Neuronal stem cell (in vitro differentiated cells): ENCODE measurements at regions not wholly inside any gene's neighbourhood (a gene's known extent, or its start where the extent isn't known, plus 50 kb on each side); places are given as distances from the start of the nearest gene placed in this dataset.

Experiments used
- DNase-seq: peaks from one replicate; pipeline ENCODE4 v3.0.0-alpha.2; 2013; ENCODE audit warnings: low spot score
- H2AFZ ChIP-seq: one replicate; pipeline ENCODE4 v1.6.1; 2013; ENCODE audit warnings: mild to moderate bottlenecking, low read length, inconsistent platforms
- H2AK5ac ChIP-seq: 2 replicates; pipeline ENCODE4 v1.6.1; 2013; ENCODE audit warnings: low read depth, mild to moderate bottlenecking, inconsistent platforms, low read length, moderate library complexity, mixed read lengths
- H2BK120ac ChIP-seq: 2 replicates; pipeline ENCODE4 v1.6.1; 2013; ENCODE audit warnings: low read depth, mild to moderate bottlenecking, inconsistent platforms, low read length, moderate library complexity, mixed read lengths
- H2BK12ac ChIP-seq: one replicate; pipeline ENCODE4 v1.6.1; 2013; ENCODE audit warnings: low read length, inconsistent platforms
- H2BK15ac ChIP-seq: 2 replicates; pipeline ENCODE4 v1.6.1; 2013; ENCODE audit warnings: mild to moderate bottlenecking, low read length, inconsistent platforms, mixed read lengths
- H2BK5ac ChIP-seq: one replicate; pipeline ENCODE4 v1.6.1; 2013; ENCODE audit warnings: inconsistent platforms, mild to moderate bottlenecking, low read length, moderate library complexity
- H3K14ac ChIP-seq: one replicate; pipeline ENCODE4 v1.6.1; 2013; ENCODE audit warnings: low read length, inconsistent platforms
- H3K18ac ChIP-seq: 2 replicates; pipeline ENCODE4 v1.6.1; 2013; ENCODE audit warnings: low read length, inconsistent platforms
- H3K23ac ChIP-seq: 2 replicates; pipeline ENCODE4 v1.6.1; 2013; ENCODE audit warnings: low read depth, mild to moderate bottlenecking, mixed read lengths, low read length, inconsistent platforms; ENCODE audit not compliant: poor library complexity
- H3K27ac ChIP-seq: replicated peaks from 3 replicates; pipeline ENCODE4 v1.5.1; 2013; ENCODE audit warnings: low read length, inconsistent platforms
- H3K27me3 ChIP-seq, 3 experiments: 2 replicates each; pipeline ENCODE4 v1.6.1; 2013; ENCODE audit warnings: low read length in 3 of 3, mild to moderate bottlenecking in 2 of 3, inconsistent platforms in 1 of 3, low read depth in 1 of 3, mixed read lengths in 1 of 3, moderate library complexity in 1 of 3; ENCODE audit not compliant: control insufficient read depth in 3 of 3, insufficient read depth in 3 of 3
- H3K36me3 ChIP-seq, 2 donors: replicated peaks in 1 of 2; 2 replicates each; pipeline ENCODE4 v1.6.1; 2013; ENCODE audit warnings: low read length in 2 of 2; ENCODE audit not compliant: control insufficient read depth in 2 of 2, insufficient read depth in 2 of 2
- H3K4ac ChIP-seq: 2 replicates; pipeline ENCODE4 v1.6.1; 2013; ENCODE audit warnings: inconsistent platforms, mild to moderate bottlenecking, low read length, moderate library complexity
- H3K4me1 ChIP-seq, 2 donors: 1 replicate in 1 of 2; 2 replicates in 1 of 2; pipeline ENCODE4 v1.6.1; 2013; ENCODE audit warnings: low read length in 2 of 2, low read depth in 1 of 2; ENCODE audit not compliant: control insufficient read depth in 2 of 2, insufficient read depth in 1 of 2
- H3K4me2 ChIP-seq: one replicate; pipeline ENCODE4 v1.6.1; 2013; ENCODE audit warnings: mild to moderate bottlenecking, low read length, inconsistent platforms; ENCODE audit not compliant: insufficient read depth, poor library complexity, severe bottlenecking
- H3K4me3 ChIP-seq, 2 donors: 2 replicates each; pipeline ENCODE4 v1.5.1; 2013; ENCODE audit warnings: low read length in 2 of 2, mild to moderate bottlenecking in 2 of 2, inconsistent platforms in 1 of 2, moderate library complexity in 1 of 2
- H3K79me1 ChIP-seq: one replicate; pipeline ENCODE4 v1.6.1; 2013; ENCODE audit warnings: low read depth, mild to moderate bottlenecking, inconsistent platforms, low read length, moderate library complexity
- H3K9ac ChIP-seq: one replicate; pipeline ENCODE4 v1.6.1; 2013; ENCODE audit warnings: mild to moderate bottlenecking, low read depth, low read length, inconsistent platforms; ENCODE audit not compliant: poor library complexity
- H3K9me3 ChIP-seq, 2 donors: replicated peaks in 1 of 2; 2 replicates each; pipeline versions ENCODE3 to v1.6.1; 2013; ENCODE audit warnings: low read length in 2 of 2, mild to moderate bottlenecking in 2 of 2, inconsistent platforms in 1 of 2, low read depth in 1 of 2, mixed read lengths in 1 of 2, moderate library complexity in 1 of 2; ENCODE audit not compliant: control insufficient read depth in 2 of 2, insufficient read depth in 1 of 2
- H4K8ac ChIP-seq: one replicate; pipeline ENCODE4 v1.6.1; 2013; ENCODE audit warnings: low read depth, mild to moderate bottlenecking, inconsistent platforms, low read length, moderate library complexity
- H4K91ac ChIP-seq: one replicate; pipeline ENCODE4 v1.6.1; 2013; ENCODE audit warnings: low read length, low read depth, mild to moderate bottlenecking, inconsistent platforms; ENCODE audit not compliant: poor library complexity
- WGBS, 2 donors: extraction: QIAGEN DNeasy Blood & Tissue Kit; methylation state at CpG; one replicate each; pipeline ENCODE4 v1.1.7; 2013; ENCODE audit warnings: missing lambda C conversion rate in 2 of 2, mixed read lengths in 1 of 2; ENCODE audit not compliant: insufficient read length in 2 of 2, insufficient replicate concordance in 1 of 2; ENCODE audit errors: extremely low coverage in 2 of 2; 5-methylcytosine and 5-hydroxymethylcytosine counted together

DNA sequence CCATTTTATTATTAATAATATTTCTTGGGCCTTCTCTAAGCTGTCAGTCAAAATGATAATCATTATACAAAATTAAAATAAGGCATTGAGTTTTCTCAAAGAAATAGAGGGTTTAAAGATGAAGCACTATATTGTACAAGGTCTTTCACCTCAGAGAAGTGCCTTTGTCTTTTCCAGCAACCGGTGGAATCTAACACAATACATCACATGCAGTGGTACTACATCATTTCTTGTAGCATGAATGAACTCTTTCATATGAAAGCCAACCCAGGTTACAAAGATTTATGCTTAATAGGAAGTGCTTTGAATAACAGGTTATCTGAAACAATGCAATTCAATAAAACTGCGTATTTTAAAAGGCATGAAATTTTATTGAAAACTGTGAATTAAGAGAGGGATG, 1620.8 kb downstream of the PCDH9 start:
- H3K4me3 ChIP-seq = no peak overlapping the region
- peaks cover 0 to 2% of the 10 kb centered on the region in 2 donors for H3K4me1 ChIP-seq
- H2BK12ac ChIP-seq = no peak overlapping the region
- no peak overlapping the region for H3K14ac ChIP-seq
- no peak overlapping the region for H2AK5ac ChIP-seq
- H4K91ac ChIP-seq = no peak overlapping the region
- H2BK5ac ChIP-seq = no peak overlapping the region
- no CpG with 5 or more reads among the region's 2 CpGs for WGBS, 2 donors
- H3K18ac ChIP-seq = no peak overlapping the region
- no peak overlapping the region for H3K4ac ChIP-seq
- no peaks in the 10 kb centered on the region for H3K27me3 ChIP-seq
- no peak overlapping the region for H3K23ac ChIP-seq
- no peak for DNase-seq
- H3K9me3 ChIP-seq = no peaks in the 10 kb centered on the region
- H2BK120ac ChIP-seq = no peak overlapping the region
- H3K4me2 ChIP-seq = no peak overlapping the region
- no peak overlapping the region for H3K27ac ChIP-seq
- H3K9ac ChIP-seq = no peak overlapping the region
- H3K36me3 ChIP-seq = no peaks in the 10 kb centered on the region
- no peak overlapping the region for H2BK15ac ChIP-seq
- H2AFZ ChIP-seq = no peak overlapping the region
- H4K8ac ChIP-seq = no peak overlapping the region
- no peaks in the 10 kb centered on the region for H3K79me1 ChIP-seq

DNA sequence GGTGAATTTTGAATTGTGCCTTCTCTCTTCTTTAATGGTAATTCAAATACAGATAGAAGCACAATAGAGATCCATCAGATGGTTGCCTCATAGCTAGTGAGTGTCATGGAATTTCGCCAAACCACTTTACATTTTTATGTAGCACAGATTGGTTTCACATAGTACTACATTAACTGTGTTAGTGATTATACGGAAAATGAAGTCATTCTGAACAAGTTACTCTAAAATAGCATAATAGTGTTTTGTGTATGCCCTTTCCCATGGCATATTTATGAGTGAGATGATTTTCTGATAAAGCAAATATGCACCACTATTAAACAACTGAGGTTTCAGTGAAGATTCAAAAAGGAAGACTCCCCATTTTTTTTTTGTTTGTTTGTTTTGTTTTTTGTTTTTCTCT, 1623.5 kb downstream of the PCDH9 start:
- no CpG with 5 or more reads among the region's 2 CpGs for WGBS, 2 donors

GRCh38 chr13:65605396-65605795, 1624.7 kb downstream of the PCDH9 start:
- Histone ChIP-seq H3K9me3 (no peaks in the 10 kb centered on the region), H2BK5ac (no peak overlapping the region), H3K27ac (no peak overlapping the region), H3K23ac (no peak overlapping the region), H3K18ac (no peak overlapping the region), H2BK120ac (no peak overlapping the region), H2BK15ac (no peak overlapping the region), H3K36me3 (no peaks in the 10 kb centered on the region), H4K8ac (no peak overlapping the region), H2AFZ (no peak overlapping the region), H3K27me3 (no peaks in the 10 kb centered on the region), H3K79me1 (no peaks in the 10 kb centered on the region), H2AK5ac (no peak overlapping the region), H4K91ac (no peak overlapping the region), H3K9ac (no peak overlapping the region), H3K4me1 (peaks cover 0 to 2% of the 10 kb centered on the region in 2 donors), H3K4ac (no peak overlapping the region), H3K4me3 (no peak overlapping the region), H3K4me2 (no peak overlapping the region), H3K14ac (no peak overlapping the region), H2BK12ac (no peak overlapping the region)
- no peak for DNase-seq

More for the DNA sequence above, 1623.5 kb downstream of the PCDH9 start:
- Histone ChIP-seq H3K9me3 (no peaks in the 10 kb centered on the region), H4K91ac (no peak overlapping the region), H3K23ac (no peak overlapping the region), H2AFZ (no peak overlapping the region), H3K4me2 (no peak overlapping the region), H3K27ac (no peak overlapping the region), H3K4ac (no peak overlapping the region), H2AK5ac (no peak overlapping the region), H3K79me1 (no peaks in the 10 kb centered on the region), H3K36me3 (no peaks in the 10 kb centered on the region), H3K4me1 (peaks cover 0 to 2% of the 10 kb centered on the region in 2 donors), H2BK12ac (no peak overlapping the region), H4K8ac (no peak overlapping the region), H2BK15ac (no peak overlapping the region), H3K4me3 (no peak overlapping the region), H3K14ac (no peak overlapping the region), H3K9ac (no peak overlapping the region), H2BK5ac (no peak overlapping the region), H3K27me3 (no peaks in the 10 kb centered on the region), H3K18ac (no peak overlapping the region), H2BK120ac (no peak overlapping the region)
- DNase-seq = no peak

DNA sequence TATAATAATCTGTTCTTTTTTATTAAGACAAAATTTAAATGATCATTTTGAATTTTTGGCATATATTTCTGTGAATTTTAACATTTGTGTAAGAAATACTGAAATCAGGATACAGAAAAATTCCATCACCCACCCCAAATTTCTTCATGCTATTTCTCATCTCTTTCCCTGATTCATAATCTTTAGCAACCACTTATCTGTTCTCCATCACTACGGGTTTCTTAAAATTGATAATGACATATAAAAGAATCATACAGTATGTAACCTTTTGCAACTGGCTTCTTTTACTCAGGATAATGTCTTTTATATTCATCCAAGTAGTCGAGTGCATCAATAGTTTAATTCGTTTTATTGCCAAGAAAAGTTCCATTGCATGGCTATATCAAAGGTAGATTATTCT, 1627.0 kb downstream of the PCDH9 start:
- Histone ChIP-seq H4K91ac (no peak overlapping the region), H3K4me2 (no peak overlapping the region), H3K4me3 (no peak overlapping the region), H3K18ac (no peak overlapping the region), H3K79me1 (no peaks in the 10 kb centered on the region), H3K4ac (no peak overlapping the region), H2AK5ac (no peak overlapping the region), H3K36me3 (no peaks in the 10 kb centered on the region), H3K9me3 (no peaks in the 10 kb centered on the region), H3K4me1 (no peaks in the 10 kb centered on the region), H3K14ac (no peak overlapping the region), H3K9ac (no peak overlapping the region), H3K27ac (no peak overlapping the region), H2BK15ac (no peak overlapping the region), H4K8ac (no peak overlapping the region), H3K27me3 (no peaks in the 10 kb centered on the region), H2BK5ac (no peak overlapping the region), H2AFZ (no peak overlapping the region), H2BK120ac (no peak overlapping the region), H2BK12ac (no peak overlapping the region), H3K23ac (no peak overlapping the region)
- no CpG with 5 or more reads among the region's 3 CpGs for WGBS, 2 donors
- no peak for DNase-seq
